GM21786 (cell line): ENCODE measurements at regions not wholly inside any gene's neighbourhood (a gene's known extent, or its start where the extent isn't known, plus 50 kb on each side); places are given as distances from the start of the nearest gene placed in this dataset.

ENCODE experiments used
- ATAC-seq: cut with Tn5 transposase; IDR thresholded peaks from one replicate; pipeline ENCODE4 v1.9.1; 2021; ENCODE audit not compliant: unreplicated experiment

DNA sequence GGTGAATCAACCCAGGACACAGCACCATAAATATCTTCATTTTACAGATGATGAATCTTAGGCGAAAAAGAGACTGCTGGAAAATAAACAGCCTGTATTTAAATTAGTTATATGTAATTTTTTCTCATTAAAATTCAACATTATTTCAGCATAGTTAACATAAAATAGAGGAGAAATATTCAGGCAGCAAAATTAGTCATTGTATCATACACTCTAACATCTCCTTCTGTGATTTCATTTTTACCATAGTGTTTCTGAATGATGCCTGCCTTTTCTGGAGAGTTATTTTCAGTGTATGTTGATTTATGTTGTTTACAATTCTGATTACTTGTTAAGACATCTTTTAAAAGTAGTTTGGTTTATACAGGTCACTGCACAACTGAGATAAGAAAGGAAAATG is 82.3 kb upstream of the KCNIP4 start:
- no peak for ATAC-seq

DNA sequence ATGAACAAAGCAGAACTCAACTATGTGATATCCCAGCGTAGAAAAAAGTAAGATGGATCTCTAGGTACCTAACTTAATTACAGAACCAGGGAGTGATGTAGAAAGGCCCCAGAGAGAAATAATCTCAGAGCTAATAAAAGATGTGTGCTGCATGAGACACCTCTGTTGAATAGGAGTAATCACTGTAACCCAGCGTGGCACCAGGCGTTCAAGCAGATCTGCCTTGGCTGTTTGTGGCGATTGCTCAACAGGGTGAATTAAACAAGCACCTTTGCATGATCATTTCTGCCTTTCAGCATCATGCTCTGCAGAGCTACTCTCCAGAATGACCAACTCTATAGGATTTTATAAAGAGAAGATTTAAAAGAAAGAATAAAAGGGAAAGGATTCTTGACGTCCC is 81.7 kb upstream of the KCNIP4 start:
- ATAC-seq: no peak

DNA sequence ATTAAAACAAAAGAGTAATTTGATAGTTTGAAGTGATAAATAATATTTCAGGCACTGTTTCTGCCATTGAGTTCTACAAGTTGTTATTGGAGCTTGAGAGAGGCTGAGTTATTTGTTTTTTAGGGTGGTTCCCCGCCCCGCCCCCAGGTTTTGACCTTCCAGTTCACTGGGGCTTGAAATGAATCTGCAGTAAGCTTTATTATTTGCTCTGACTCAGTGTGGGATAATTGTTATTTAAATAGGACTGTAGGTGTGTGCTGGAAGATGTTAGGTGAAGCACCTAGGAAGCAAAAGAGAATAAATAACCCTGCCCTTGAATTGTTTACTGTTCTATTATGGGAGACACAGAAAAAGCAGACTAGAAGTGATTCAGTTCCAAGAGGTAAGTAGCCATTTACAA is 81.2 kb upstream of the KCNIP4 start:
- ATAC-seq: no peak

DNA sequence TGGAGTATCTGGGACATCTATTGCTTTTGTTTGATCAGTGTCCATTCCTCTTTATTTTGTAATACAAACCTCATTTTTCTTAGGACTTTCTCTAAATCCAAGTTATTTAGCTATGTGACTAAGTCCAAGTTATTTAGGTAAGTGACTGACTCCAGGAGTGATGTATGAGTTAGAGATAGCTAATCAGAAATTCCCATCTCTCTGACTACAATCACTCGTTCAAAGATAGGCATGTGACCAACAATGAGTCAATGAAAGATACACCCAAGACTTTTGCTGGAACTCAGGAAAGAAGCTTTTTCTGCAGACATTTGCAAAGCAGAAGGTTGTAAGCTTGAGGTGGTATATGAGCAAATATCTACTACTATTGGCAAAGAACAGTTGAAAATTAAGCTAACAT is 72.5 kb upstream of the KCNIP4 start:
- no peak for ATAC-seq

DNA sequence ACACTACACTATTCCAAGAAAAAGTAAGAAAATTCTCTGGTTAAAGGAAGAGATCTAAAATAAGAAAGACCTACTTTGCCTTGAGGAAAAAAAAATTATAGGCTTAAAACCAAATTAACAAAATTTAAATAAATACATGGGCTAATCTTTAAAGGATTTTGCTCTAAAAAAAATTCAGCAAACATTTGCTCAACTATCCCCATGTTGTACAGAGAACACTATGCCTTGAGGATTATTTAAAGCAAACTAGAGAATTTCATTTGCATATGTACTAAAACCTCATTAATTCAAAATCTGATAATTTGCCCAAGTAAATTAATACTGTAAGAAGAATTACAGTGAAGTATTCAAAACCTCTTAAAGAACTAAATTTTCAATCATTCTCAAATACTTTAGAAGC is 71.6 kb upstream of the KCNIP4 start:
- ATAC-seq: no peak

DNA sequence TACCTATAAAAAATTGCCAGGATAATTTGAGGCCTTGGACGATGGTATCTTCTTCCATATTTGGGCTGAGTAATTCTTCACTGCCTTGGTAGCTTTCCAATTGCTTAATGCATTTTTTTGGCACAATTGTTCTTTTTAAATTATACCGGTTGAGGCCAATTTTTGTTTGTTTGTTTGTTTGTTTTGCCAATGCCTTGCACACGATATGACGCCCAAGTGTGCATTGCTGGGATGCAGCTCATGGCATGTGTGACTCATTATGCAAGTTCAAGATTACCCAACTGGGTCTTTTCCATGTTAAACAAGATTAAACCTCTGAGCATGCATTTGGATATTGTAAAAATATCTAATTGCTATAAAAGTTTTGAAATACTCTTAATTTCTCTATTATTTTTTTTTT is 71.1 kb upstream of the KCNIP4 start:
- ATAC-seq: no peak

DNA sequence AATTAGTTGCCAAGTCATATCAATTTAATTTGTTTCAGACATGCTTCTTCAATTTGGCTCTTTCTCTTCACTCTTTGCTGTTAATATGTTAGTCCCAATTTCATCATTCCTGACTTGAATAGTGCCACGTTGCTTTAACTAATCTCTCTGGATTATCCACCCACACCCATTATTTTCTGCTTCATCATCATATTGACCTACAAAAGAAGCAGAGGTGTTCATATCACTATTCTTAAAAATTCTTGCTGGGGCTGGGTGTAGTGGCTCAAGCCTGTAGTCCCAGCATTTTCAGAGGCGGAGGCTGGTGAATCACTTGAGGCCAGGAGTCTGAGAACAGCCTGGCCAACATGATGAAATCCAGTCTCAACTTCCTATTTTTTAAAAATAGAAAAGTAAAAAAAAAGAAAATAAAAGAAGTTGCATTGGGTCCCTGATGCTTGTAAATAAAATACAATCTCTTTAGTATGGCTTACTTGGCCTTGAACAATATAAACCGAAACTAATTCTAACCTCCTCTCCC is 65.7 kb upstream of the KCNIP4 start:
- no peak for ATAC-seq

DNA sequence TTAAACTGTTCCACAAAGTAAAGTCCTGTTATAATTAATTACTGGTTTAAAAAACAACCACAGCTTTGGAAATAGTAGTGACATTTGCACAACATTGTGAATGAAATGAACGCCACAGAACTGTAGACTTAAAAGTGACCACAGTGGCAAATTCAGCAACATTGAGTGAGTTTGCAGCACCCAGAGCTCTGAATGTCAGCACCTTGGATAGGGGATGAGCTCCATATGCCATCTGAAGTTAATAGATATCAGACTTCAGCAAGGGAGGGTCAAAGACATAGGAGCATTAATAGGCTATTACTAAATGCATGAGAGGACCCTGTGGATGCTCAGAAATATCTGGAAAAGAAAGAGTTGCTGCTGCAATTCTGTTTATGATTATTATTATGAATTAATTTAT is 55.3 kb upstream of the KCNIP4 start:
- ATAC-seq: no peak
